ENCODE measurements at regions not wholly inside any gene's neighbourhood (a gene's known extent, or its start where the extent isn't known, plus 50 kb on each side); places are given as distances from the start of the nearest gene placed in this dataset.

DNA sequence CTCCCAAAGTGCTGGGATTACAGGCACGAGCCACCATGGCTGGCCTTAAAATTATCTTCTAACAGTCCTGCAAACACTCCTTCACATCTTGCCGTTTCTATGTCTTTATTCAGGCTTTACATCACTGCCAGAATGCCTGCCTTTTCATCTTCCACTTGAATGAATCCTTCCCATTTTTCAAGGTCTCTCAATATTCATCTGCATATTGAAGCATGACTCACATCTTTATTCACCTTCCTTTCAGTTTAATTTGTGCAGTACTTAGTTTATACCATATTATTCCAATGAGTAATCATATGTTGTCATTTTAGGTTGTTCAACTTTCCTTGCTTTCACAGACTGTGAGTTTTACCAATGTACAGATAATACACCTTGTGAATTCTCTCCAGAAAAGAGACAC lies 510.1 kb upstream of the PIK3C3 start:
- no peak for TF ChIP-seq EZH2 (IDR thresholded peaks at IDR 0.05; ENCODE audit: borderline replicate concordance, low read length)
- TF ChIP-seq, protein P1, sequence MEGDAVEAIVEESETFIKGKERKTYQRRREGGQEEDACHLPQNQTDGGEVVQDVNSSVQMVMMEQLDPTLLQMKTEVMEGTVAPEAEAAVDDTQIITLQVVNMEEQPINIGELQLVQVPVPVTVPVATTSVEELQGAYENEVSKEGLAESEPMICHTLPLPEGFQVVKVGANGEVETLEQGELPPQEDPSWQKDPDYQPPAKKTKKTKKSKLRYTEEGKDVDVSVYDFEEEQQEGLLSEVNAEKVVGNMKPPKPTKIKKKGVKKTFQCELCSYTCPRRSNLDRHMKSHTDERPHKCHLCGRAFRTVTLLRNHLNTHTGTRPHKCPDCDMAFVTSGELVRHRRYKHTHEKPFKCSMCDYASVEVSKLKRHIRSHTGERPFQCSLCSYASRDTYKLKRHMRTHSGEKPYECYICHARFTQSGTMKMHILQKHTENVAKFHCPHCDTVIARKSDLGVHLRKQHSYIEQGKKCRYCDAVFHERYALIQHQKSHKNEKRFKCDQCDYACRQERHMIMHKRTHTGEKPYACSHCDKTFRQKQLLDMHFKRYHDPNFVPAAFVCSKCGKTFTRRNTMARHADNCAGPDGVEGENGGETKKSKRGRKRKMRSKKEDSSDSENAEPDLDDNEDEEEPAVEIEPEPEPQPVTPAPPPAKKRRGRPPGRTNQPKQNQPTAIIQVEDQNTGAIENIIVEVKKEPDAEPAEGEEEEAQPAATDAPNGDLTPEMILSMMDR (IDR thresholded peaks at IDR 0.05; ENCODE audit: low read length), result no peak
